ENCODE measurements at regions not wholly inside any gene's neighbourhood (a gene's known extent, or its start where the extent isn't known, plus 50 kb on each side); places are given as distances from the start of the nearest gene placed in this dataset.

GRCh38 chr10:125449571-125449970 is 233.4 kb downstream of the TEX36 start:
- H2AFZ ChIP-seq (ENCODE audit: control insufficient read depth, low read length): no peak overlapping the region
- H3K4me3 ChIP-seq (ENCODE audit: control insufficient read depth in 2 of 3, extremely low read depth in 1 of 3, insufficient read depth in 2 of 3, low read depth in 1 of 3, low read length in 3 of 3): no peak overlapping the region
- H3K9ac ChIP-seq (ENCODE audit: control insufficient read depth, extremely low read depth, insufficient read depth, low read length): no peak overlapping the region
- peaks cover 6% of the 10 kb centered on the region for H3K27me3 ChIP-seq (ENCODE audit: control insufficient read depth, extremely low read depth, insufficient read depth, low read length)
- DNase-seq (ENCODE audit: low read depth, low spot score): no peak
- H3K36me3 ChIP-seq (ENCODE audit: control insufficient read depth in 2 of 2, extremely low read depth in 1 of 2, insufficient read depth in 2 of 2, low read length in 2 of 2): no peaks in the 10 kb centered on the region
- no peak for FAIRE-seq
- H3K79me2 ChIP-seq (ENCODE audit: control insufficient read depth, insufficient read depth, low read length): no peaks in the 10 kb centered on the region
- peaks cover 1% of the 10 kb centered on the region for H3K9me3 ChIP-seq (ENCODE audit: control insufficient read depth, low read depth, low read length)
- no peaks in the 10 kb centered on the region for H3K4me1 ChIP-seq (ENCODE audit: control insufficient read depth, extremely low read depth, insufficient read depth, low read length)
- H4K20me1 ChIP-seq (ENCODE audit: control insufficient read depth, extremely low read depth, insufficient read depth, low read length): no peaks in the 10 kb centered on the region
- no peaks in the 10 kb centered on the region for H3K9me1 ChIP-seq (ENCODE audit: control insufficient read depth, extremely low read depth, insufficient read depth, low read length)
- H3K27ac ChIP-seq (ENCODE audit: control insufficient read depth, insufficient read depth, low read length): no peak overlapping the region
- no peak overlapping the region for H3K4me2 ChIP-seq (ENCODE audit: control insufficient read depth, extremely low read depth, insufficient read depth, low read depth, low read length)
- TF ChIP-seq EZH2 (IDR thresholded peaks at IDR 0.05; ENCODE audit: low read length): no peak
- no peak for TF ChIP-seq CTCF (optimal IDR thresholded peaks at IDR 0.05 in 1 of 3, IDR thresholded peaks at IDR 0.05 in 1 of 3, conservative IDR thresholded peaks at IDR 0.05 in 1 of 3; ENCODE audit: extremely low read depth in 1 of 3, insufficient read depth in 2 of 3, low read length in 3 of 3)
- dilution Hi-C loops (cut with MboI; ENCODE audit: extremely low pct_ligation_motif_present, low sequenced_read_pairs): no loop called here

- H3K9ac ChIP-seq (ENCODE audit: control insufficient read depth, extremely low read depth, insufficient read depth, low read length): no peak overlapping the region
- no peaks in the 10 kb centered on the region for H3K36me3 ChIP-seq (ENCODE audit: control insufficient read depth in 2 of 2, extremely low read depth in 1 of 2, insufficient read depth in 2 of 2, low read length in 2 of 2)
- TF ChIP-seq EZH2 (IDR thresholded peaks at IDR 0.05; ENCODE audit: low read length) (no peak), CTCF (optimal IDR thresholded peaks at IDR 0.05 in 1 of 3, IDR thresholded peaks at IDR 0.05 in 1 of 3, conservative IDR thresholded peaks at IDR 0.05 in 1 of 3; ENCODE audit: extremely low read depth in 1 of 3, insufficient read depth in 2 of 3, low read length in 3 of 3) (peak; percentile 52 to 77 (median 63))
- no peak overlapping the region for H3K4me3 ChIP-seq (ENCODE audit: control insufficient read depth in 2 of 3, extremely low read depth in 1 of 3, insufficient read depth in 2 of 3, low read depth in 1 of 3, low read length in 3 of 3)
- dilution Hi-C loops (cut with MboI; ENCODE audit: extremely low pct_ligation_motif_present, low sequenced_read_pairs): no loop called here
- peak; percentile 1 for DNase-seq (ENCODE audit: low read depth, low spot score)
- peaks cover 6% of the 10 kb centered on the region for H3K27me3 ChIP-seq (ENCODE audit: control insufficient read depth, extremely low read depth, insufficient read depth, low read length)
- H3K4me2 ChIP-seq (ENCODE audit: control insufficient read depth, extremely low read depth, insufficient read depth, low read depth, low read length): no peak overlapping the region
- H3K4me1 ChIP-seq (ENCODE audit: control insufficient read depth, extremely low read depth, insufficient read depth, low read length): no peaks in the 10 kb centered on the region
- no peaks in the 10 kb centered on the region for H4K20me1 ChIP-seq (ENCODE audit: control insufficient read depth, extremely low read depth, insufficient read depth, low read length)
- peaks cover 1% of the 10 kb centered on the region for H3K9me3 ChIP-seq (ENCODE audit: control insufficient read depth, low read depth, low read length)
- H2AFZ ChIP-seq (ENCODE audit: control insufficient read depth, low read length): no peak overlapping the region
- H3K27ac ChIP-seq (ENCODE audit: control insufficient read depth, insufficient read depth, low read length): no peak overlapping the region
- H3K9me1 ChIP-seq (ENCODE audit: control insufficient read depth, extremely low read depth, insufficient read depth, low read length): no peaks in the 10 kb centered on the region
- H3K79me2 ChIP-seq (ENCODE audit: control insufficient read depth, insufficient read depth, low read length): no peaks in the 10 kb centered on the region
- no peak for FAIRE-seq
These were observed 234.4 kb downstream of the TEX36 start for GRCh38 chr10:125448596-125448995.

All from keratinocyte (primary cell).